HEK293 (cell line): ENCODE measurements at regions not wholly inside any gene's neighbourhood (a gene's known extent, or its start where the extent isn't known, plus 50 kb on each side); places are given as distances from the start of the nearest gene placed in this dataset.

Experiments
- BCL11B ChIP-seq: fragments of 450-650 bp; formaldehyde crosslinking; IDR thresholded peaks from 2 replicates; pipeline ENCODE4 v1.5.1; 2016; ENCODE audit warnings: low read depth, missing biosample characterization, missing genetic modification characterization
- GFI1B ChIP-seq: fragments of 450-650 bp; formaldehyde crosslinking; IDR thresholded peaks from 2 replicates; pipeline ENCODE4 v1.5.1; 2016; ENCODE audit warnings: missing biosample characterization, missing genetic modification characterization
- HOXC10 ChIP-seq: sonication (generic); formaldehyde crosslinking; IDR thresholded peaks from 2 replicates; pipeline ENCODE4 v1.8.1; 2023; ENCODE audit warnings: mild to moderate bottlenecking, missing genetic modification reagents
- YY1 ChIP-seq: fragments of 450-650 bp; formaldehyde crosslinking; IDR thresholded peaks from 2 replicates; pipeline ENCODE4 v1.5.1; 2018; ENCODE audit warnings: missing biosample characterization, missing genetic modification characterization
- ZNF133 ChIP-seq: fragments of 450-650 bp; formaldehyde crosslinking; IDR thresholded peaks from 2 replicates; pipeline ENCODE4 v1.5.1; 2016; ENCODE audit warnings: missing biosample characterization, missing genetic modification characterization
- ZNF174 ChIP-seq: fragments of 450-650 bp; formaldehyde crosslinking; IDR thresholded peaks from 2 replicates; pipeline ENCODE4 v1.5.0; 2017; ENCODE audit warnings: missing biosample characterization, mild to moderate bottlenecking, missing genetic modification characterization
- ZNF658 ChIP-seq: fragments of 450-650 bp; formaldehyde crosslinking; IDR thresholded peaks from 2 replicates; pipeline ENCODE4; 2016; ENCODE audit warnings: missing biosample characterization, missing genetic modification characterization
- TF ChIP-seq, protein P1 (sequence below): fragments of 450-650 bp; formaldehyde crosslinking; IDR thresholded peaks from 2 replicates; pipeline ENCODE4 v1.5.1; 2016; ENCODE audit warnings: missing biosample characterization, missing genetic modification characterization
- TF ChIP-seq, protein P2 (sequence below): fragments of 450-650 bp; formaldehyde crosslinking; IDR thresholded peaks from 2 replicates; pipeline ENCODE4 v1.5.1; 2016; ENCODE audit warnings: missing biosample characterization, missing genetic modification characterization

DNA sequence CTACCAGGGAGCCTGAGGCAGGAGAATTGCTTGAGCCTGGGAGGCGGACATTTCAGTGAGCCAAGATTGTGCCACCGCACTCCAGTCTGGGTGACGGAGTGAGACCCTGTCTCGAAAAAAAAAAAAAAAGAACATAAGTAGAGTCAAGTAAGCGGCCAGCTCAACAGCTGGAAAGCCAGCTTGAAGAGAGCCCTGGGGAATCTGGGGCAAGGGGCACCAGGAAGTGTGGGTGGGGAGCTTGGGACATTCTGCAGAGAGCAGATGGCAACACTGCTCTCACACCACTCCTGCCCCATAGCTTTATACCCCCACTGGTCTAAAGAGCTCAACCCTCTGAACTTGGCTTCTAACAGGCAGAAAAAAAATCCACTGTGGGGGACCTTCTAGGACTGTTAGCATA, 505.6 kb downstream of the BUD13 start:
- no peak for TF ChIP-seq BCL11B (tag by site-specific recombination)
- TF ChIP-seq ZNF174 (tag by site-specific recombination) = no peak
- TF ChIP-seq, protein P1, sequence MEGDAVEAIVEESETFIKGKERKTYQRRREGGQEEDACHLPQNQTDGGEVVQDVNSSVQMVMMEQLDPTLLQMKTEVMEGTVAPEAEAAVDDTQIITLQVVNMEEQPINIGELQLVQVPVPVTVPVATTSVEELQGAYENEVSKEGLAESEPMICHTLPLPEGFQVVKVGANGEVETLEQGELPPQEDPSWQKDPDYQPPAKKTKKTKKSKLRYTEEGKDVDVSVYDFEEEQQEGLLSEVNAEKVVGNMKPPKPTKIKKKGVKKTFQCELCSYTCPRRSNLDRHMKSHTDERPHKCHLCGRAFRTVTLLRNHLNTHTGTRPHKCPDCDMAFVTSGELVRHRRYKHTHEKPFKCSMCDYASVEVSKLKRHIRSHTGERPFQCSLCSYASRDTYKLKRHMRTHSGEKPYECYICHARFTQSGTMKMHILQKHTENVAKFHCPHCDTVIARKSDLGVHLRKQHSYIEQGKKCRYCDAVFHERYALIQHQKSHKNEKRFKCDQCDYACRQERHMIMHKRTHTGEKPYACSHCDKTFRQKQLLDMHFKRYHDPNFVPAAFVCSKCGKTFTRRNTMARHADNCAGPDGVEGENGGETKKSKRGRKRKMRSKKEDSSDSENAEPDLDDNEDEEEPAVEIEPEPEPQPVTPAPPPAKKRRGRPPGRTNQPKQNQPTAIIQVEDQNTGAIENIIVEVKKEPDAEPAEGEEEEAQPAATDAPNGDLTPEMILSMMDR (tag by site-specific recombination) = no peak
- no peak for TF ChIP-seq ZNF133 (tag by site-specific recombination)
- no peak for TF ChIP-seq ZNF658 (tag by site-specific recombination)
- no peak for TF ChIP-seq YY1
- TF ChIP-seq GFI1B (tag by site-specific recombination) = no peak
- TF ChIP-seq, protein P2, sequence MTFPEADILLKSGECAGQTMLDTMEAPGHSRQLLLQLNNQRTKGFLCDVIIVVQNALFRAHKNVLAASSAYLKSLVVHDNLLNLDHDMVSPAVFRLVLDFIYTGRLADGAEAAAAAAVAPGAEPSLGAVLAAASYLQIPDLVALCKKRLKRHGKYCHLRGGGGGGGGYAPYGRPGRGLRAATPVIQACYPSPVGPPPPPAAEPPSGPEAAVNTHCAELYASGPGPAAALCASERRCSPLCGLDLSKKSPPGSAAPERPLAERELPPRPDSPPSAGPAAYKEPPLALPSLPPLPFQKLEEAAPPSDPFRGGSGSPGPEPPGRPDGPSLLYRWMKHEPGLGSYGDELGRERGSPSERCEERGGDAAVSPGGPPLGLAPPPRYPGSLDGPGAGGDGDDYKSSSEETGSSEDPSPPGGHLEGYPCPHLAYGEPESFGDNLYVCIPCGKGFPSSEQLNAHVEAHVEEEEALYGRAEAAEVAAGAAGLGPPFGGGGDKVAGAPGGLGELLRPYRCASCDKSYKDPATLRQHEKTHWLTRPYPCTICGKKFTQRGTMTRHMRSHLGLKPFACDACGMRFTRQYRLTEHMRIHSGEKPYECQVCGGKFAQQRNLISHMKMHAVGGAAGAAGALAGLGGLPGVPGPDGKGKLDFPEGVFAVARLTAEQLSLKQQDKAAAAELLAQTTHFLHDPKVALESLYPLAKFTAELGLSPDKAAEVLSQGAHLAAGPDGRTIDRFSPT (tag by site-specific recombination) = no peak
- no peak for TF ChIP-seq HOXC10 (CRISPR knock-in tag)
